ENCODE measurements at regions not wholly inside any gene's neighbourhood (a gene's known extent, or its start where the extent isn't known, plus 50 kb on each side); places are given as distances from the start of the nearest gene placed in this dataset.
A peak's percentile ranks its signal among the peaks of the same experiment; 100 is the strongest.

DNA sequence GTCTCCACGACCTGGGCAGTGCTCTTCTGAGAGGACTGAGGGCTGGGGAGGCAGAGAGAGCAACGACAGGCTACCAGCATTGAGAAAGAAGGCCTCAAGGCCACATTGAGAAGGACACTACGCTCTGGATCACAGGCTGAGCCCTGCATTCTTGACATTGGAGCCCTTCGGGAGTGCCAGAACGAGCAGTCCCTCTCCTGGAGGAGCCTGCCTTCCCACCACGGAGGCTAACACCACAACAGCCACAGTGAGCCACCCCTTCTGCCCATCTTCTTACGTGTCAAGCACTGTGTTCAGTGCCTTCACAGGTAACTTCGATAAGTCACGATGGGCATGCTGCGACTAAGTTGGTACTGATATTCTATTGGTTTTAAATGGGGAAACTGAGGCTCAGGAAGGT is 267.8 kb downstream of the RPS24 start:
- no peak for ATAC-seq

DNA sequence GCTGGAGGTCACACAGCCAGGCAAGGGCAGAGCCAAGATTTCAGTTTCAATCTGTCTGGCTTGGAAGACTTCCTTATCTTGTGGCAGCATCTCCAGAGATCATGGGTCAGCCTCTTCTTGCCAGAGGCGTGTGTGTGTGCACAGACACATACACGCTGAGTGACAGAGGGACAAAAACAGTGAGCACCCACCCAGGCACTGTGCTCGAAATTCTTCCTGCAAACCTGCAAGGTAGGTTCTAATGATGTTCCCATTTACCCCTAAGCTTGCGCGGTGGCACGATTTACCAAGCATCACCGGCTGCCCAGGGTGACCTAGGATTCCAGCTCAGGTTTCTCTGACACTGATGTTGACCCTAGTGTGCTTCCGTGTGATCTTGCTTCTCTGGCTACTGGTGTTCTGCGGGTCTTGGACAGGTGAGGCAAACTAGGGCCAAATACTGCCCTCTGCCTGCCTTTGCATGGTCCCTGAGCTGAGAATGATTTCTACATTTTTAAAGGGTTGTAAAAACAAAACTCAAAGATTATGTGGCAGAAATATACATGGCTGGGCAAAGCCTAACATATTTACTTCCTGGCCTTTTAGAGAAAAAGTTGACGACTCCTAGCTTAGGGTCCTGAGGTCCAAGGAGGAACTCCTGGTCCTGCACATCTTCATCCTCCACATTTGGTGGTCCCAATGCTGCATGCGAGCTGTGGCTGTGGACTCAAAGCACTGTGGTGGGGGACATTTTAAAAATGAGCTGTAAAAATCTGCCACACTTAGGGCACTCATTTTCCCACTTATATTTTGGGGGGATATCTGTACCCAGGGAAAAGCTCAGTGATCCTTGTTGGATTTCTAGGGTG is 268.5 kb downstream of the RPS24 start:
- ATAC-seq = no peak

DNA sequence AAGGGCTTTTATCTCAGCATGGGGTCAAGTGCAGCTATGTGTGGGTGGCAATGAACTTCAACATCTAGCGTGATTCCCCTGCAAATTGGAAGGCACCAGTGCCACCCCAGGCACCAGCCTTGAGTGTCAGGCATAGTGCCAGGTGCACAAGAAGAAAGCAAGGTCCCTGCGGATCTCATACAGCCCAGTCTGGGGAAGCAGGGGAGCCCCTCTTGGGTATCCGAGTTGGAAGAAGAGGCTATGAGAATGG is 269.0 kb downstream of the RPS24 start:
- no peak for ATAC-seq

DNA sequence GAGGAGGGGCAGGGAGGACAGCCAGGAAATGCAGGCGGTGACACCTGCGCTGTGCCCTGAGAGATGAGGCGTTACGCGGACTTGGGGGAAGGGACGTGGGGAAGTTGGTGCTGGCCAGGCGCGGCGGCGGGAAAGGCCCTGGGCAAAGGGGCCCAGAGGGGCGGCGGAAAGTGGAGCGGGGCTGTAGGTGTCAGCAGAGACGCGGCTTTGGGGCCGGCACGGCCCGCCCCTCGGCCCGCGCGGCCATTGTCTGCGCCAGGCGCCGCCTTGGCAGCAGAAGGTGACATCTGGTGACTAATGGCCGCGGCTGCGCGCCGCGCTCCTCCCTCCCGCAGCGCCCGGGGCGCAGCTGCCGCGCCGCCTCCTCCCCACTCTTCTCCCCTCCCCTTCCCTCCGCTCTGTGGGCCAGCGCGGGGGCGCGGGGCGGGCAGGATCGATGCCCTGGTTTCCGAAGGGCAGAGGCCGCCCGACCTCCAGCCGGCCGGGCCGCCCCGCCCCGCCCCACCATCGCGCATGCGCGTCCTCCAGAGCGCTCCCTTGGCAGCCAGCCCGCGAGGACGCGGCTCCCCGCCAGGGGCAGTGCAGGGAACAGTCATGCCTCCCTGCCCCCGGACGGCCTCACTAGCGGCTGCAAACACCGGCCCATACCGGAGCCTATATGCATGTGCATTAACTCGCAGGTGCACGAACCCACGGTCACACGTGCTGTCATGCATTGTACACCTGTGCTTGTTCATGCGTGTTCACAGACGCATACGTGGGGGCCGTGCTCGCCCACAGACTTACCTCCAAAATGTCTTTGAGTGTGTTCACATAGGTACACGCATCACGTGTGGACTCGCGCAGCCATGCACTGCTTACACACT is 269.6 kb downstream of the RPS24 start:
- peak; percentile 96 for ATAC-seq

DNA sequence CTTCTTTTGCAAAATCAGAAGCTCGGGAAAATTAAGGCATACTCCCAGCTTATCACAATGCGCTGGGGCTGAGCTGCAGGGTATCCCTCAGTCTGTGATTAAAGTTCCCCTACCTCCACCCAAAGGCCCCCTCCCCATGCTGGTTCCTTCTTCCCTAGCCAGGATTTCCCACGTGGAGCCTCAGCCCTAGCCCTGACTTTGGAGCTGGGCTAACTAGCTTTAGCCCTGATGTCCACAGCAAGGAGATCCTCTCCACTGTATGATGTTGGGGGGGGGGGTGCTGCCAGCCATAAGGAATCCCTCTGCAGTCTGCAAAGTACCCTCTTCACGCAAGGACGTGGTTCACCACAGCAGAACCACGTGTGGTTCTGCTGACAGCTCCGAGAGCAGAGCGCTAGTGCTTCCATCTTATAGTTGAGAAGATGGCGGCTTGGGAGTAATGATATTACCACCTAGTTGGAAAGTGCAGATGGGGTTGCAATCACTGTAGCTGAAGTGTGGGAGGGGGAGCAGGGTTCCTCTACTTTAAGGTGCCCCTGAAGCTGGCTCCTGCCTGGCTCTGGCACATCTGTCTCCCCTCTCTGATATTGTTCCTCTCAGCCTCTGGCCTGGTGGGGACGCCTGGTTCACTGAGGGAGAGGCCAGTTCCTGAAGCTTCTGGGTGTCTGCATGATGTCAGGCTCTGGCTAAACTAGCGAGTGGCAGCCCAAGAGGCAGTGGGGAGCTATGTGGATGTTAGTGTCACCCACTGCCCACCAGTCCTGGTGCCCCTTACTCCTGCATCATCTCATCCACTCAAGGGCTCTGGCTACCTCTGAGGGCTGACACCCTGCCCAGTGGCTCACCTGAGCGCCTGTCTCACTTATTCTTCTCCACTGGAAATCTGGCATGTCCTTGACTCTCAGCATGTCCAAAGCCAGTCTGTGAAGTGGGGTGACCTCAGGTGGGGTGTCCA is 270.7 kb downstream of the RPS24 start:
- no peak for ATAC-seq

DNA sequence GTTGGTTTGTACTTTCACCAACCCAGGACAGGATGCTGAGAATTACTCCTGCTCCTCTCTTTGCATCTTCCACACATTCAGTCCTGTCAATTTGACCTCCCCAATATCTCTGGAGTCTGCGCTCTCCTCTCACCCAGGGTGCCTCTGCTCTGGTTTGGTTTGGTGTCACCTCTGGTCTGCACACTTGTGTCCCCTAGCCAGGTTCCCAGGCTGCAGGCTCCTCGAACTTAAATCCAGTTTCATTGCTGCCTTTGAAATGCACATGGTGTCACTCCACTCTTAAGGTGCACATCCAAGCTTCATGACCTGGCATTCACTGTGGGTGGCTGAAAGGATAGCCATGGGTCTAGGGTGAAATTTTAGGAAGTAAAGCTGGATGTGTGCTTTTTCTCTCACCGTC is 271.6 kb downstream of the RPS24 start:
- ATAC-seq = no peak

DNA sequence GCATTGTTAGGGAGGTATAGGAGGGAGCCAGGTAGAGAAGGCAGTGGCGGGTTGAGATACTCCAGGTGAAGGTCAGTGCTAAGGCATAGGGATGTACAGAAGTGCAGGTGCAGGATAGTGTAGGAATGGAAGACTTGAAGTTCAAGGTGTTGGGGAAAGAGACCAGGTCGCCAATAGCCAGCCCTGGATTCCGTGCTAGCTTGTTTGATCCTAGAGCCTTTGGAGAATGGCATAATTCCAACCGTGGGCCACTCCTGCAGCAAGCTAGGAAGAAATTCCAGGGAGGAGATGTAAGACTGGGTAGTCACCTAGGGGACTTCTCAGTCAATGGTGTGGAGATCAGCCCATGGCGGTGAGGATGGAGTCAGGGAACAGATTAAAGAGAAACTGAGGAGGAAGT is 272.7 kb downstream of the RPS24 start:
- ATAC-seq = no peak

DNA sequence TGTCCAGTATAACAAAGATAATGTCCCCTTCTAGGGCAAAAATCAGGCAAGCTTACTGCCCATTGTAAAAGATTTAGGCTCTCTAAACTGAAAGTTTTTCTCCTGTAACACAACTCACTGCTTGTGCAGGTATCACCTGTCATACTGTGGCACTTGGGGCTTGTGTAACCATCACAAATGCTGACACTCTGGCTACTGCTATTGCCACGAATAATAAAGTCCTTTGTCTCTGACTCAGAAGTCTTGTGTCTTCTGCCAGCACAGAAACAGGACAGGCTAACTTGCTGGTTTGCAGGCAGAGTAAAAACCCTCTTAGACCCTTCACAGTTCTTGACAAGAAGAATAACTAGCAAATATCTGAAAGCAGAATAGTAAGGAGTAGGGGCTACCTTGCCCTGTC is 273.9 kb downstream of the RPS24 start:
- no peak for ATAC-seq

DNA sequence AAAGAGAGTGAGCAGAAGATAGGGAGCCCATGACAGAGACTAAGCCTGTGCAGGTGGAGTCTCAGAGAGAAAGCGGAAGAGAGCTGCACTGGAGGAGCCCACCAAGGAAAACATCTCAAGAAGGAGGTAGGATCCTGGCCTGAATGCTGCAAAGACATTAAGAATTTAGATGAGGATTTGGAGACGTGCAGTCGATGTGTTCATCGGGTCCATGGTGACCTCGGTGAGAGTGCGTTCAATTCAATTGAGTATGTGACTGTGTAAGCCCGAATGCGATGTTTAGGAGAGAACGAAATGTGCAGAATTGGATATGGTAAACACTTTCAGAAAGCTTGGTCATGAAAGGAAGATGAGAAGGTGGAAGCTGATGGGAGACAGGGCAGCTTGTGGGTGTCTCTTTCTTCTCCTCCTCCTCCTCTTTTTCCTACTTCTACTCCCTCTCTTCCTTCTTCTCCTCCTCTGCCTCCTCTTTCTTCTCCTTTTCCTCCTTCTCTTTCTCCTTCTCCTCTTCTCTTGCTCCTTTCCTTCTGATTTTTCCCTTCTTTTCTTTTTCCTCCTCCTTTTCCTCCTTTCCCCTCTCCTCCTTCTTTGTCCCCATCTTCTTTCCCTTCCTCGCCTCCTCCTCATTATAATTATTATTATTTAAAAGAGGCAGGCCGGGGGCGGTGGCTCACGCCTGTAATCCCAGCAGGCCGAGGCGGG is 276.0 kb downstream of the RPS24 start:
- ATAC-seq = no peak

DNA sequence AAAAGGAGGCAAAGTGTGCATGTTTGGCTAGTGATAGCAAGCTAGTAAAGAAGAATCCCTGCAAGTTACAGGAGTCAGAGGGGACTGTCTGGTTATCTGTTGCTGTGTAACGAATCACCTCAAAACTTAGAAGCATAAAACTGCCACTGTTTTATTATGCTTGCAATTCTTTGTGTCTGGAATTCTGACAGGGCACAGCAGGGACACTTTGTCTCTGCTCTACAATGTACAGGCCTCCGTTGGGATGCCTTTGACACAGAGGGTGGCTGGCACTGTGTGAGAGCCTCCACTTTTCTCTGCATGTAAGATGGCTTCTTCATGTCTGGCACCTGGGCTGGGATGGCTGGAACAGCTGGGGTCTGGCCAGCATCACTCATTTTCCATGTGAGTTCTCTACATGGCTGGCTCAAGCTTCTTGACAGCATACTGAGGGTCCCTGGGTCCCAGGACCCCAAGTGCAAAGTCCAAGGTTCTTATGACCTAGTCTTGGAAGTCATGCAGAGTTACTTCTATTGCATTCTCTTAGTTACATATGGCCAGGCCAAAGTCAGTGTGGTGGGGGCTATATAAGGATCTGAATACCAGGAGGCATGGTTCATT is 276.9 kb downstream of the RPS24 start:
- ATAC-seq = no peak

DNA sequence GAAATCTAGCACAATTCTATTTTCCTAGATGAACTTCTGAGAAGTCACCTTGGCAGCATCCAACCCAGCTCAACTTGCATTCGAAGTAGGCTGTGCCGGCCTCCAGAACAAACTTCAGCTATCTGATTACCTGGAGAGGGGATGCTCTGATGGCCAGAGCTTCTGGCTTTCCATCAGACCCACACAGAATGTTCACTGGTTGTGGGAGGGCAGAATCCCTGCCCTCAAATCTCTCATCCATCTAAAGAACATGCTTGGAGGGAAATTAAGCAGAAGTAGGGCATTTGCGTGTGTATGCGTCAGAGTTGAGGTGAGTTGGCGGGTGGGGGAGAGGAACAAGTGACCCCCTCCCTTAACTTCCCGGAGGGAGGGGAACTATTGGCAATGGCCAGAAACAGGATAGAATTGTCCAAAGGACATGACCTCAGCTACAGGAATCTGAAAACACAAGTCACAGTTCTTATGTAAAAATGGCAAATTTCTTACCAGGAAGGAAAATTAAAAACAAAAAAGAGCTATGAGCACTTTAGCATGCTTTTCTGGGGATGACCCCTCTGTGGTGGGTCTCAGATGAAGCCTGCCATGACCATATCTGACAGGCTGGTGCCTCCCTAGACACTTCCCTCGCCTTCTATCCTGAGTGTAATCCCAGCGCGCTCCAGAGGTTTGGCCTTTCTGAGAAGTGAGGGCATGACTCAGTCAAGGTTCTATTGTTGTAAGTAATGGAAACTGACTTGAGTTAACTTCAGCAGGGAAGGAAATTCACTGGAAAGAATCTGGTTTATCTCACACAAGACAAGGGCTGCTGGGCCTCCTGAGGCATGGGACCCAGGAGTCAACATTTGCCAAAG is 278.8 kb downstream of the RPS24 start:
- peak; percentile 36 for ATAC-seq

DNA sequence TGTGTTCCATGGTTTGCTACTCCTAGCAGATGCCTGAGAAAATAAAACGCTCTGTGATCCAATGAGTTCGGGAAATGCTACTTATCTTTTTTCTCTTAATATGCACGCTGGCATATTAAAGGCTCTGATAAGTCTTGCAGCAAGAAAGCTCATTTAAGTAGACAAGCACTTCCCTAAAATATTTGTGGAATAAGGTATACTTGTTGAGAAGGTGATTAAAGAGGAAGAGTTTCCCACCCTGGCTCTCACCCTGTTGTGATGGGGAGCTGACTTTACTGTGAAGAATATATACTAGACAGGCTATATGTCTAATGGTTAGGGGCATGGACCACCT is 279.4 kb downstream of the RPS24 start:
- ATAC-seq = no peak

DNA sequence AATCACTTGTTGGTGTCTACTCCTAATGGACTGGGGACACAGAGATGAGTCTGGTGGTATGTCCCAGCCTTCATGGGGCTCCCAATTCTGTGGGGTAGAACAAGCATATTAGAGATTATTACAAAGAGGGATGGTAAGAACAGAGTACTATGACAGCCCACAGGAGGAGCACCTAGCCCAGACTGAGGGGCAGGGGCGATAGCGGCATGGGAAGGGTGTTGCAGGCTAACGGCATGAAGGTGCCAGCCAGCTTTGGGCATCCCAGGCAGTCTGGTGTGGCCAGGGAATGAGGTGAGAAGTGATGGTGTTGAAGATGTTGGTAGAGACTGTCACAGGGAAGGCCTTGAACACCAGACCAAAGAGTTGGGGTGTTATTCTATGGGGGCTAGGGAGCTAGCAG is 280.0 kb downstream of the RPS24 start:
- ATAC-seq = no peak

DNA sequence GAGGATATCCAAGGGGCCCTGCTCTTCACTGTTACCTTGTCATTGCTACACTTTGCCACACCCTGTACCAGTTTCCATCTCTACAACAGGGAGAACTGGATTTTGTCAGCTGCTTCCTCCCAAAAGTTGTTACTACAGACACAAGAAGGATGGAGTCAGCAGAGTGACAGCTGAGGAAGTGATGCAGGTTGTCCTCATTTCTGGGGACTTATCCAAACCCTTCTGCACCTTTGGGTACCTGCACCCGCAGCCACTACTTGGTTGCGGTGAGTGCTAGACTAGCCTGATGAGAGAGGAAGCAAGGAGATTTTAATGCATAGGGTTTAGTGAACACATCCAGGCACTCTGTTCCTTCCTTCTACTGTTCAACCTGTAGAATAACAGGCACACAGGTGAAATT is 281.0 kb downstream of the RPS24 start:
- ATAC-seq = peak; percentile 42

DNA sequence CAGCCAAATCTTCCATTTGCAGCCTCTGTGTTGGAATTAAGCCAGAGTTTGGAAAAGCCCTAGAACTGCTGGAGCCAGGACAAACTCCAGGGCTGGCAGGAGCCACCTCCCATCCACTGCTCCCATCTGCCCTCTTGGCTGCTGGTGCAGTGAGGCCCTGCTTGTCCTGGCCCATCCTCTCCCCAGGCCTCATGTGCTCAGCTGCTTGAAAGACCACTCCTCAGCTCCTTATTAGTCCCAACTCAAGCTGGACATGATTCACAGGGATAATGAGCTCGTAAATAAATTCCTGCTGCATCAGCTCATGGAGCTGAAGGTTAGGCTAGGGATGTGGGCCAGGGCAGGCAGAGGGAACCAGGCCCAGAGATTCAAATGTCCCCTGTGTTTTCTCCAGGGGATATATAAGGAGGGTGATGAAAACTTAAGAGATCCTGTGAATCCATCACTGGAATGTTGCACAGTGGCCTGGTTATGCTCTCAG is 282.8 kb downstream of the RPS24 start:
- ATAC-seq = no peak

DNA sequence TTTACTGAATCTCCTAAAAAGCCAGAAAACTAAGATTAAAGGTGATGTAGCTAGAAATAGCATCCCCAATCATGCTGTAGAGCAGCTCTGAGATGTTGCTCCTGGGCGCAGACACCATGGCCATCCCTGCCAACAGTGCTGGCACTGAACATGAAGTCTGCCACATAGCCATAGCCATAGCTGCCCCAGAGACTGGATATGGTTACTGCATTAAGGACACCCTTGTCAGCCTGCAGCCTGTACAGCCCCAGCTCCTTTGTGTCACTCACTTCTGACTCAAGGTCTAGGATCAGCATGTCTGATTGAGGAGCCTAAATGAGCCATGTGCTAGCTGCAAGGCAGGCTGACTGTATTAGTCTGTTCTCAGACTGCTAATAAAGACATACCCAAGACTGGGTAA is 284.6 kb downstream of the RPS24 start:
- no peak for ATAC-seq

DNA sequence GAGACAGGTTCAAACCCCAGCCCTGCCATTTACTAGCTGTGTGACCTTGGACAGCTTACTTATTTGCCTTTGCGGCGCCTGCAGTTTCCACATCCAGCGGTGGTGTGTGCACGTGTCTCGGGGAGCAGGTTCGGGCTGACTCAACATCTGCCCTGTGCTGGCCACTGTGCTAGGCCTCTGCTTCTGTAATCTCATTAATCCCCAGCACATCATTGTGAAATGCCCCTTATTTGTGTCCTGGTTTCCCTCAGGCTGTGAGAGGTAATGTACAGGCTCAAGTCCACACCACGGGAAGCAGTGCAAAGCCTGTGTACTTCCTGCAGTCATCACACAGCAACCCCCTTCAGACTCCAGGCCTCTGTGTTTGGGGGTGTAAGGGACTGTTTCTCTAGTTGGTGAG is 285.7 kb downstream of the RPS24 start:
- ATAC-seq = peak; percentile 63

DNA sequence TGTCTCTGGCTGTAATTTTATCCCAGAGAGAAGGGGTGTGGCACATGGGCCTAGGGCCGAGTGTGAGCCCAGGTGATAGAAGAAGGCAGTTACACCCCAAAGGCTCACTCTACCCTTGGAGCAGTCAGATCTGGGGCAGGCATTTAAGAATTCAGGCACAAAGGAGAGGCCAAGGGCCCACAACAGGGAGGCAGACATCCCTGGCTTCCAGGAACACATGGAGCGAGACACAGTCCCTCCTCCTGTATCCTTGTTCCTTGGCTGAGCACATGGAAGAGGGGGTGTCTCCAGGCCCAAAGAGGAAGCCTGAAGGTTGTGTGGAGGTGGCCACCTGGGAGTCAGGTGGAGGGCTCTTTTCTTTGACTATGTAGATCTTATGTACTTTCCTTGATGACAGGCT is 286.2 kb downstream of the RPS24 start:
- ATAC-seq = no peak

DNA sequence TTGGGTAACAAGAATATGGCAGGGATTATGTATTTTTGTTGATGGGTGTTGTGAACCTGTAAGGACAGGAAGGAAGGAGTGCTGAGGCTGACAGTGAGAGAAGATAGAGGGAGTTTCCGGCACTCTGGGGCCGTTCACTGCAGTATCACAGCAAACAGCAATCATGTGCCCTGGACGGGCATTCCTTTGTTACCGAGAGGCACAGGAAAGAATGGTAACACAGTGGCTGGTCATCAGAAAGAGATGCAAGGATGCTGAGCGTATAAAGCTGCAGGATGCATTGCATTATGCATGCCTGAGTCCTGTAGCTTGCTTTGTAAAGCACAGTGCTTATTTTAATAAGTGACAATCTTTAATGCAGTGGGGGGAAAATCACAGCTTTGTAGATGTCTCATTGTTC is 286.8 kb downstream of the RPS24 start:
- no peak for ATAC-seq

DNA sequence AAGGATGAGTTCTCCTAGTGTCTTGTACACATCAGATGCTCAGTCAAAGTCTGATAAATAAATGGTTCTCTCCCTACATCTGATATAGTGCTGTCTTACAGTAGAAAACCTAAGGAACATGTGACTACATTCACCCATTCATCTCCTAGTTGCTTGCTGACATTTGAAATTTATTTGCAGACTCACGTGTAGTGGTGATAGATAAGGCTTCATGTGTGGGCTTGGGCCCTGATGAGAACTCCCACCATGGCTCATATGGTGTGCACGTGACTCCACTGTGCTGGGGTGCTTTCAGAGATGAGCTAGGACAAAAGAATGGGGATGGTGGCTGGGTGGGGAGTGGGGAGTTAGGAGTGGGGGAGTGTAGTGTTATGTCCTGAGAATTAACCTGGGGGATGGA is 287.3 kb downstream of the RPS24 start:
- no peak for ATAC-seq

DNA sequence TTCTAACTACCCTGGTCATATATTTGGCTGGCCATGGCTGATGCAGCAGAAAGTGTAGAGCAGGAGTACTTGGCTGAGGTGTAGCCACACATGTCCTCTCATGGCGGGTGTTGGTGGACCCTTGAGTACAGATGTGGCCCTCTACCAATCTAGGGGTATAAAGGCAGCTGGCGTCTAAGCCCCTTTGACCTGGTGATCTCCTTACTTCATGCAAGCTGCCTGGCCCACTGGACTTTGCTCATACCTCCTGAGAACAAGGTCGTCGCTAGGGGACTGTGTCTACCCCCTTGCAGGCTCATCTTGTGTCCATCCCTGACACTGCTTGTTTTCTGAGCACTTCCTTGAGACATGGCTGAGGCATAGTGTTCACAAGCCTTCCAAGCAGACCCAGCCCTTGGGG is 287.8 kb downstream of the RPS24 start:
- ATAC-seq = no peak
